H9 (cell line): ENCODE measurements at regions not wholly inside any gene's neighbourhood (a gene's known extent, or its start where the extent isn't known, plus 50 kb on each side); places are given as distances from the start of the nearest gene placed in this dataset.
A peak's percentile ranks its signal among the peaks of the same experiment; 100 is the strongest.

ENCODE experiments used
- DNase-seq: peaks from one replicate; pipeline ENCODE4 v3.0.0-alpha.2; 2017
- H2AFZ ChIP-seq: one replicate; pipeline ENCODE4 v1.6.1; 2013; ENCODE audit warnings: mild to moderate bottlenecking, low read length, control low read depth, moderate library complexity
- H2AK5ac ChIP-seq: 2 replicates; pipeline ENCODE4 v1.6.1; 2013; ENCODE audit warnings: low read length, control low read depth, mixed read lengths; ENCODE audit not compliant: insufficient read length
- H2BK120ac ChIP-seq: one replicate; pipeline ENCODE4 v1.6.1; 2013; ENCODE audit warnings: low read depth, mild to moderate bottlenecking, low read length, control low read depth, inconsistent platforms; ENCODE audit not compliant: poor library complexity, severe bottlenecking
- H2BK12ac ChIP-seq: 2 replicates; pipeline ENCODE4 v1.6.1; 2013; ENCODE audit warnings: low read length, control low read depth, mixed read lengths, low read depth; ENCODE audit not compliant: insufficient read length
- H2BK15ac ChIP-seq: 2 replicates; pipeline ENCODE4 v1.6.1; 2013; ENCODE audit warnings: low read depth, low read length, control low read depth
- H2BK20ac ChIP-seq: one replicate; pipeline ENCODE4 v1.6.1; 2013; ENCODE audit warnings: low read depth, mild to moderate bottlenecking, low read length, control low read depth, inconsistent platforms; ENCODE audit not compliant: poor library complexity, severe bottlenecking
- H2BK5ac ChIP-seq: 2 replicates; pipeline ENCODE4 v1.6.1; 2013; ENCODE audit warnings: low read length, control low read depth, mixed read lengths; ENCODE audit not compliant: insufficient read length
- H3K14ac ChIP-seq: 2 replicates; pipeline ENCODE4 v1.6.1; 2013; ENCODE audit warnings: low read length, control low read depth; ENCODE audit not compliant: insufficient read depth
- H3K18ac ChIP-seq: 2 replicates; pipeline ENCODE4 v1.6.1; 2013; ENCODE audit warnings: low read depth, mild to moderate bottlenecking, mixed read lengths, low read length, control low read depth; ENCODE audit not compliant: insufficient read length
- H3K23ac ChIP-seq: 2 replicates; pipeline ENCODE4 v1.6.1; 2013; ENCODE audit warnings: low read length, control low read depth, mixed read lengths, low read depth; ENCODE audit not compliant: insufficient read length
- H3K23me2 ChIP-seq: 2 replicates; pipeline ENCODE4 v1.6.1; 2013; ENCODE audit warnings: low read depth, mild to moderate bottlenecking, mixed read lengths, low read length, control low read depth; ENCODE audit not compliant: insufficient read length, poor library complexity, severe bottlenecking
- H3K27ac ChIP-seq: 2 replicates; pipeline ENCODE4 v1.5.1; 2013; ENCODE audit warnings: low read length, control low read depth, mixed read lengths, low read depth; ENCODE audit not compliant: insufficient read length
- H3K27me3 ChIP-seq: 2 replicates; pipeline ENCODE4 v1.6.1; 2013; ENCODE audit warnings: low read length, control low read depth, inconsistent platforms; ENCODE audit not compliant: insufficient read depth
- H3K4ac ChIP-seq: 2 replicates; pipeline ENCODE4 v1.6.1; 2013; ENCODE audit warnings: low read depth, mild to moderate bottlenecking, control low read depth, inconsistent platforms, low read length, moderate library complexity
- H3K4me1 ChIP-seq: 2 replicates; pipeline ENCODE4 v1.6.1; 2013; ENCODE audit warnings: low read length, control low read depth, inconsistent platforms; ENCODE audit not compliant: insufficient read depth
- H3K4me2 ChIP-seq: 2 replicates; pipeline ENCODE4 v1.6.1; 2013; ENCODE audit warnings: low read length, control low read depth, mixed read lengths; ENCODE audit not compliant: insufficient read length, insufficient read depth
- H3K56ac ChIP-seq: 2 replicates; pipeline ENCODE4 v1.6.1; 2013; ENCODE audit warnings: low read depth, mild to moderate bottlenecking, mixed read lengths, low read length, control low read depth; ENCODE audit not compliant: insufficient read length
- H3K79me1 ChIP-seq: 2 replicates; pipeline ENCODE4 v1.6.1; 2013; ENCODE audit warnings: low read depth, mild to moderate bottlenecking, moderate library complexity, low read length, control low read depth, inconsistent platforms; ENCODE audit not compliant: insufficient read depth, poor library complexity, severe bottlenecking
- H3K79me2 ChIP-seq: 2 replicates; pipeline ENCODE4 v1.6.1; 2013; ENCODE audit warnings: low read length, control low read depth, inconsistent platforms; ENCODE audit not compliant: insufficient read depth
- H3K9ac ChIP-seq: 2 replicates; pipeline ENCODE4 v1.6.1; 2013; ENCODE audit warnings: low read length, control low read depth, mixed read lengths; ENCODE audit not compliant: insufficient read length; ENCODE audit errors: extremely low read depth
- H3K9me3 ChIP-seq: one replicate; pipeline ENCODE4 v1.6.1; 2013; ENCODE audit warnings: low read depth, low read length, inconsistent platforms; ENCODE audit not compliant: control insufficient read depth
- H3T11ph ChIP-seq: one replicate; pipeline ENCODE4 v1.6.1; 2013; ENCODE audit warnings: mild to moderate bottlenecking, low read length, control low read depth, inconsistent platforms
- H4K20me1 ChIP-seq: one replicate; pipeline ENCODE4 v1.6.1; 2013; ENCODE audit not compliant: control insufficient read depth, insufficient read length, insufficient read depth
- H4K5ac ChIP-seq: 2 replicates; pipeline ENCODE4 v1.6.1; 2013; ENCODE audit warnings: low read depth, mild to moderate bottlenecking, mixed read lengths, low read length, control low read depth; ENCODE audit not compliant: insufficient read length
- H4K8ac ChIP-seq: replicated peaks from 2 replicates; pipeline ENCODE4 v1.6.1; 2013; ENCODE audit warnings: low read length, control low read depth, mixed read lengths, low read depth; ENCODE audit not compliant: insufficient read length
- H4K91ac ChIP-seq: 2 replicates; pipeline ENCODE4 v1.6.1; 2013; ENCODE audit warnings: low read depth, mild to moderate bottlenecking, moderate library complexity, mixed read lengths, low read length, control low read depth; ENCODE audit not compliant: insufficient read length
- H3K27ac Mint-ChIP-seq, 3 experiments: 2 replicates in 2 of 3; 3 replicates in 1 of 3; pipeline ENCODE4 v1.8.0; 2020 to 2021; ENCODE audit warnings: mixed read lengths in 3 of 3, mild to moderate bottlenecking in 1 of 3, moderate library complexity in 1 of 3
- H3K27me3 Mint-ChIP-seq: 2 replicates; pipeline ENCODE4 v1.8.0; 2021; ENCODE audit warnings: low read depth, mild to moderate bottlenecking, moderate library complexity, mixed read lengths
- H3K36me3 Mint-ChIP-seq, 3 experiments: 2 replicates in 2 of 3; 3 replicates in 1 of 3; pipeline ENCODE4 v1.8.0; 2020 to 2021; ENCODE audit warnings: low read depth in 3 of 3, mixed read lengths in 3 of 3; ENCODE audit not compliant: insufficient read depth in 1 of 3
- H3K4me1 Mint-ChIP-seq, 2 experiments: 2 replicates each; pipeline ENCODE4 v1.8.0; 2020; ENCODE audit warnings: mixed read lengths in 2 of 2
- H3K4me3 Mint-ChIP-seq, 2 experiments: 2 replicates in 1 of 2; 3 replicates in 1 of 2; pipeline ENCODE4 v1.8.0; 2020 to 2021; ENCODE audit warnings: mild to moderate bottlenecking in 2 of 2, mixed read lengths in 2 of 2, moderate library complexity in 1 of 2
- H3K9me3 Mint-ChIP-seq, 2 experiments: 2 replicates in 1 of 2; 3 replicates in 1 of 2; pipeline ENCODE4 v1.8.0; 2020; ENCODE audit warnings: mild to moderate bottlenecking in 2 of 2, mixed read lengths in 2 of 2, moderate library complexity in 1 of 2
- WGBS: extraction: QIAGEN DNeasy Blood & Tissue Kit; methylation state at CpG from one replicate; pipeline ENCODE4 v1.1.7; 2013; ENCODE audit warnings: missing lambda C conversion rate, low lambda C conversion rate, mixed read lengths; ENCODE audit not compliant: insufficient read length; ENCODE audit errors: extremely low coverage; 5-methylcytosine and 5-hydroxymethylcytosine counted together
- TF ChIP-seq, protein P1 (sequence below): fragments of 200-600 bp; sonication (generic); conservative IDR thresholded peaks from 3 replicates; pipeline ENCODE4 v1.8.0; 2021; ENCODE audit warnings: antibody characterized with exemption, mild to moderate bottlenecking

DNA sequence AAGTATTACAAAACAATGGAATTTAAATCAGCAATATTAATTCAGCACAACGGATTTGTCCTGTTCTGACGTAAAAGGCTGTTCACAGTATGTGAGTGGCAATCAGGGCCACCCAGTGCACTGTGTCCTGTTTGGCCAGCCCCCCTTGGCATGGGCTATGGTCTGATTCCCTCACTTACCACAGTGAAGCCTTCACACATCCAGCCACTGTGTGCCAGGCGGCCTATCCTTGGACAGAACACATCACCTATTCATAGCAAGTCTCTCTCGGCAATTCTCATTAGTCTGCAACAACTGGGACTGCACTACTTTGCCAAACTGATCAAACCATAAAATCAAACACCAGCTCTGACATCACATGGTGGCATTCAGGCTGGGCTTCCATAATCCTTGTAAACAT lies 221.5 kb upstream of the TSHZ3 start:
- WGBS: no CpG with 5 or more reads among the region's 4 CpGs
- Histone ChIP-seq H3T11ph (no peak overlapping the region), H3K56ac (no peak overlapping the region), H2AFZ (no peak overlapping the region), H3K79me1 (no peaks in the 10 kb centered on the region), H2BK20ac (no peak overlapping the region), H2AK5ac (no peak overlapping the region), H4K91ac (no peak overlapping the region), H3K27ac (no peak overlapping the region), H2BK12ac (no peak overlapping the region), H3K27me3 (no peaks in the 10 kb centered on the region), H2BK120ac (no peak overlapping the region), H3K4me2 (no peak overlapping the region), H2BK15ac (no peak overlapping the region), H3K23me2 (no peaks in the 10 kb centered on the region), H3K79me2 (no peaks in the 10 kb centered on the region), H3K18ac (no peak overlapping the region), H3K14ac (no peak overlapping the region), H4K20me1 (no peaks in the 10 kb centered on the region), H2BK5ac (no peak overlapping the region), H3K4me1 (no peaks in the 10 kb centered on the region; the same call in 1 of the 2 replicates), H4K8ac (no peak overlapping the region), H3K9me3 (no peaks in the 10 kb centered on the region), H3K23ac (no peak overlapping the region), H4K5ac (no peak overlapping the region), H3K9ac (no peak overlapping the region), H3K4ac (no peak overlapping the region)
- Mint-ChIP-seq H3K27ac (no peak overlapping the region), H3K4me1 (peaks cover 20 to 23% of the 10 kb centered on the region in 2 experiments), H3K4me3 (no peak overlapping the region), H3K36me3 (peaks cover 0 to 4% (median 0%) of the 10 kb centered on the region in 3 experiments; a peak in 2 of 7 replicates), H3K27me3 (no peaks in the 10 kb centered on the region), H3K9me3 (no peaks in the 10 kb centered on the region; a peak in 1 of 5 replicates)
- TF ChIP-seq, protein P1, sequence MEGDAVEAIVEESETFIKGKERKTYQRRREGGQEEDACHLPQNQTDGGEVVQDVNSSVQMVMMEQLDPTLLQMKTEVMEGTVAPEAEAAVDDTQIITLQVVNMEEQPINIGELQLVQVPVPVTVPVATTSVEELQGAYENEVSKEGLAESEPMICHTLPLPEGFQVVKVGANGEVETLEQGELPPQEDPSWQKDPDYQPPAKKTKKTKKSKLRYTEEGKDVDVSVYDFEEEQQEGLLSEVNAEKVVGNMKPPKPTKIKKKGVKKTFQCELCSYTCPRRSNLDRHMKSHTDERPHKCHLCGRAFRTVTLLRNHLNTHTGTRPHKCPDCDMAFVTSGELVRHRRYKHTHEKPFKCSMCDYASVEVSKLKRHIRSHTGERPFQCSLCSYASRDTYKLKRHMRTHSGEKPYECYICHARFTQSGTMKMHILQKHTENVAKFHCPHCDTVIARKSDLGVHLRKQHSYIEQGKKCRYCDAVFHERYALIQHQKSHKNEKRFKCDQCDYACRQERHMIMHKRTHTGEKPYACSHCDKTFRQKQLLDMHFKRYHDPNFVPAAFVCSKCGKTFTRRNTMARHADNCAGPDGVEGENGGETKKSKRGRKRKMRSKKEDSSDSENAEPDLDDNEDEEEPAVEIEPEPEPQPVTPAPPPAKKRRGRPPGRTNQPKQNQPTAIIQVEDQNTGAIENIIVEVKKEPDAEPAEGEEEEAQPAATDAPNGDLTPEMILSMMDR: no peak
- peak; percentile 5 for DNase-seq
